GM23338 (cell line): ENCODE measurements at regions not wholly inside any gene's neighbourhood (a gene's known extent, or its start where the extent isn't known, plus 50 kb on each side); places are given as distances from the start of the nearest gene placed in this dataset.

ENCODE experiments used
- POLR2AphosphoS5 ChIP-seq: IDR thresholded peaks from 2 replicates; pipeline ENCODE4 v1.6.1; 2016; ENCODE audit warnings: antibody characterized with exemption, low read depth
- TF ChIP-seq, protein P1 (sequence below), 2 experiments: fragments of 200-600 bp in 1 of 2; sonication (generic) in 1 of 2; conservative IDR thresholded peaks; 2 replicates each; pipeline versions ENCODE4 v1.5.1 to v1.6.1; 2016 to 2017; ENCODE audit warnings: antibody characterized with exemption in 2 of 2, low read depth in 2 of 2, mild to moderate bottlenecking in 2 of 2, moderate library complexity in 1 of 2

GRCh38 chr5:121029536-121030245 is 565.6 kb downstream of the PRR16 start:
- TF ChIP-seq, protein P1, sequence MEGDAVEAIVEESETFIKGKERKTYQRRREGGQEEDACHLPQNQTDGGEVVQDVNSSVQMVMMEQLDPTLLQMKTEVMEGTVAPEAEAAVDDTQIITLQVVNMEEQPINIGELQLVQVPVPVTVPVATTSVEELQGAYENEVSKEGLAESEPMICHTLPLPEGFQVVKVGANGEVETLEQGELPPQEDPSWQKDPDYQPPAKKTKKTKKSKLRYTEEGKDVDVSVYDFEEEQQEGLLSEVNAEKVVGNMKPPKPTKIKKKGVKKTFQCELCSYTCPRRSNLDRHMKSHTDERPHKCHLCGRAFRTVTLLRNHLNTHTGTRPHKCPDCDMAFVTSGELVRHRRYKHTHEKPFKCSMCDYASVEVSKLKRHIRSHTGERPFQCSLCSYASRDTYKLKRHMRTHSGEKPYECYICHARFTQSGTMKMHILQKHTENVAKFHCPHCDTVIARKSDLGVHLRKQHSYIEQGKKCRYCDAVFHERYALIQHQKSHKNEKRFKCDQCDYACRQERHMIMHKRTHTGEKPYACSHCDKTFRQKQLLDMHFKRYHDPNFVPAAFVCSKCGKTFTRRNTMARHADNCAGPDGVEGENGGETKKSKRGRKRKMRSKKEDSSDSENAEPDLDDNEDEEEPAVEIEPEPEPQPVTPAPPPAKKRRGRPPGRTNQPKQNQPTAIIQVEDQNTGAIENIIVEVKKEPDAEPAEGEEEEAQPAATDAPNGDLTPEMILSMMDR (conservative IDR thresholded peaks at IDR 0.05; ENCODE audit: low read depth in 2 of 2) = no peak
- no peak for TF ChIP-seq POLR2AphosphoS5
